GM12865 (cell line): ENCODE measurements at regions not wholly inside any gene's neighbourhood (a gene's known extent, or its start where the extent isn't known, plus 50 kb on each side); places are given as distances from the start of the nearest gene placed in this dataset.

Experiments used
- DNase-seq: peaks from one replicate; pipeline ENCODE4 v3.0.0; 2010; ENCODE audit warnings: low read depth
- H3K4me3 ChIP-seq: 2 replicates; pipeline ENCODE4 v1.5.1; 2011; ENCODE audit warnings: mild to moderate bottlenecking, low read depth, low read length, control low read depth
- CTCF ChIP-seq: IDR thresholded peaks from 2 replicates; pipeline ENCODE4 v1.5.1; 2011; ENCODE audit warnings: low read length, control low read depth, low read depth, inconsistent platforms; ENCODE audit not compliant: insufficient read depth; ENCODE audit errors: missing control alignments

DNA sequence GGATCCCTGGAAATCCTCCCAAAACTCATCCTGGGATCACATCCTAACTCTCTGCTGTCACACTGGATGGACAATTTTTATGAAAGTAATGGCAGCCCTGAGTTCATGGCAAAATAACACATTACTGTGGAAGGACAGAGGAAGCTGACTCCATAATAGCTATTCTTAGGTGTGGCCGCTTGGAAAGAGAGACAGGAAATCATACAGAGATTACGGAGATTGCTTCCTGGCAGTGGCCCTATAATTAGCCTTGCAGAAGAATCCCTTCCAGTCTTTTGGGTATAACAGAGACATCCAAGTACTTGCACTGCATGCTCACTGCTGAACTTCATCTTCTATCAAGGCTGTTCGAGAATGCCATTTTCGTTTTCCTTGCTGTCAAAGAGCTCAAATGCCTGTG lies 133.1 kb upstream of the VCX start:
- DNase-seq = no peak
- no peak overlapping the region for H3K4me3 ChIP-seq
- no peak for TF ChIP-seq CTCF

- TF ChIP-seq CTCF = no peak
- no peak overlapping the region for H3K4me3 ChIP-seq
- no peak for DNase-seq
Measured at GRCh38 chrX:7706032-7706431, 136.9 kb upstream of the VCX start.

DNA sequence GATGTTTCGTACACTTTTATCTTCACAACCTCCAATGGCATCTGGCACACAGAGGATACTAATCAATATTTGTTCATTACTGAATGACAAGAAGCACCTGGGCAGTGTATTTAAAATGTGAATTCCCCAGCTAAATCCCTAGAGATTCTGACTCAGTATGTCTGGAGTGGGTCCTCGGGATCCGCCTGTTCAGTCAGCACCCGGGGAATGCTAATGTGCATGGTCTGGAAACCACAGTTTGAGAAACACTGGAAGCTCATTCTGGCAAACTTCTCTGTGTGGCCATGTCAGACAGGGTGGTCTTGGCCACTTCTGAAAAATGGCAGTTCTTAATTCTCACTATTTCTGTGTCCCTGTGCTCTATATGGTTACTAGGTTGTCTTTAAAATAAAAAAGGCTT lies 138.8 kb upstream of the VCX start:
- H3K4me3 ChIP-seq = no peak overlapping the region
- TF ChIP-seq CTCF = no peak
- no peak for DNase-seq

DNA sequence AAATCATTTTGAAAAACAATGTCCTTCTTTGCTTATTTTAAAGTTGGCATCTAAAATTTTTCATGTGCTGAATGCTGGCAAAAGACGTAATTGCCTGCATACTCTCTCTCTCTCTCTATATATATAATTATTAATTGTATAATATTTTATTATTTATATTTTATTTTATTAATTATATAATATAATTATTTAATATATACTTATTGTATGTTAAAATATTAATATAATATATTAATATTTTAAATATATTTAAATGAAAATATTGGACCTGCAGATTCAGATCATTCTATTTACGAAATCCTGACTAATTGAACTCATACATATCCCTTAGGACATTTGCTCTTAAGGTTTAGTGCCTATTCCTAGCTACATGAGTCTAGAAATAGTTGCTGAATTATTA lies 144.7 kb upstream of the VCX start:
- no peak for DNase-seq
- no peak for TF ChIP-seq CTCF
- H3K4me3 ChIP-seq = no peak overlapping the region

DNA sequence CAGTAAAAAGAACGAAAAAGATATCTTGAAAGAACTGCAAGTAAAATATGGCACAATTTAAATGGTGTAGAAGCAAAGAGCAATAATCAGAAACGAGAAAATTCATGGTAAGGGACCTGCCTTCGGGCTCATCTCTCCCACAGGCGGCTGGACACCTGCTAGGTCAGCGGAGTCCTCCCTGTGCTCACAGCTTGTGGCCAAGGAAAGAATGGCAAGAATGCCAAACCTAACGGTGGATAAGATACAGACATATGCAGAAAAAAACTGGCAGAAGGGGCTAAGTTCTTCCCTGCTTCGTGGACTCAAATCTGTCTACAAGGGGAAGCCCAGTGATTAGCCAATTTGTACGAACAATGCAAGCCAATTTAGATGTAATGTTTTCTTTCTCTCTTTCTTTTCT lies 152.1 kb upstream of the VCX start:
- no peak for TF ChIP-seq CTCF
- no peak overlapping the region for H3K4me3 ChIP-seq
- no peak for DNase-seq

DNA sequence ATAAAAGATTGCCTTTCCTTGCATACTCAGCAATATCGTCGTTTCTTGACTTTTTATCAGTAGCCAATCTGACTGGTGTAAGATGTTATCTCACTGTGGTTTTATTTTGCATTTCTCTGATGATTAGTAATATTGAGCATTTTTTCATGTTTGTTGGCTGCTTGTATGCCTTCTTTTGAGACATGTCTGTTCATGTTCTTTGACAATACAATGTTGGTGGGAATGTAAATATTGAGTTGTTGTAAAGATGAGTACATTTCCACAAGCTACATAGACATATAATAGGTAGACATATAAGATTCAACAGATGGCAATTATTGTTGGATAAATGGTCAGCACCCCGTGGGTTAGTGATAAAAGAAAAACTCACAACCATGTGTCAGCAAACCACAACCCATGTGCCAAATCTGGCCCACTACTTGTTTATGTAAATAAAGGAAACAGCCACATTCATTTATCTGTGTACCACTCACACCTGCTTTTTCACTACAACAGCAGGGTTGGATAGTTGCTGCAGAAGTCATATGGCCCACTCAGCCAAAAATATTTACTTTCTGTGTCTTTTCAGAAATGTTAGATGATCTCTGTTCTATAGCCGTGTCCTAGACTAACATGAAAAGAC lies 153.1 kb upstream of the VCX start:
- TF ChIP-seq CTCF = no peak

GRCh38 chrX:7680181-7680580 lies 162.8 kb upstream of the VCX start:
- no peak for DNase-seq
- no peak overlapping the region for H3K4me3 ChIP-seq
- TF ChIP-seq CTCF = no peak

More for the DNA sequence above, 153.1 kb upstream of the VCX start:
- DNase-seq = no peak
- H3K4me3 ChIP-seq = no peak overlapping the region
